ENCODE measurements at regions not wholly inside any gene's neighbourhood (a gene's known extent, or its start where the extent isn't known, plus 50 kb on each side); places are given as distances from the start of the nearest gene placed in this dataset.

DNA sequence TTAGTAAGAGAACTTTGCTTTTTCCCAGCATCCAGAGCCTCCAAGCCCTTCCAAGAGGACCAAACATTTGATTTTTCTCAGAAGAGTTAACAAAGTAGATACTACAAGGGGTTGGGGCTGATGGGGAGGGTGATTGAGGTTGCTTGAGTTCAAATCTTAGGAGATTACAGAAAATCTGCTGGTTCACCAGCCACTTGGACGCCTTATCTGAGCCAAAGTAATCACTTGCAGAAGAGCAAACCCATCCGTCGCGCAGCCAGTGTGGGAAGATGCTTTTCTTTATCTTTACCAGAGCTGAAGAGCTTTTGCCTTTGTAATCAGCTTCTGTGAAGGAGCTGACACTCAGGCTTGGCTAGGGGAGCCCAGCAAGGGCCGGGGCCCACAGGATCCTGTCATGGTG lies 91.9 kb upstream of the CTTNBP2NL start:
- H2AFZ ChIP-seq (ENCODE audit: low read depth, low read length) = no peak overlapping the region

GRCh38 chr1:112304612-112305011 lies 91.4 kb upstream of the CTTNBP2NL start:
- Histone ChIP-seq H3K4me3 (ENCODE audit: low read length) (no peak overlapping the region), H3K27me3 (ENCODE audit: low read depth, low read length) (no peaks in the 10 kb centered on the region; the same call in 1 of the 2 replicates), H3K4me2 (ENCODE audit: low read length) (no peak overlapping the region), H4K20me1 (ENCODE audit: insufficient read depth, low read length) (no peaks in the 10 kb centered on the region), H3K4me1 (ENCODE audit: low read length) (peaks cover 13% of the 10 kb centered on the region), H3K27ac (ENCODE audit: low read length) (no peak overlapping the region), H3K9me3 (ENCODE audit: insufficient read depth, low read length) (no peaks in the 10 kb centered on the region), H3K79me2 (ENCODE audit: low read length) (no peaks in the 10 kb centered on the region), H3K9ac (ENCODE audit: low read length) (no peak overlapping the region), H2AFZ (ENCODE audit: low read depth, low read length) (no peak overlapping the region), H3K36me3 (replicated peaks; ENCODE audit: low read depth, low read length) (no peaks in the 10 kb centered on the region)
- TF ChIP-seq EZH2phosphoT487 (IDR thresholded peaks at IDR 0.05; ENCODE audit: low read depth) = no peak
- TF ChIP-seq, protein P1, sequence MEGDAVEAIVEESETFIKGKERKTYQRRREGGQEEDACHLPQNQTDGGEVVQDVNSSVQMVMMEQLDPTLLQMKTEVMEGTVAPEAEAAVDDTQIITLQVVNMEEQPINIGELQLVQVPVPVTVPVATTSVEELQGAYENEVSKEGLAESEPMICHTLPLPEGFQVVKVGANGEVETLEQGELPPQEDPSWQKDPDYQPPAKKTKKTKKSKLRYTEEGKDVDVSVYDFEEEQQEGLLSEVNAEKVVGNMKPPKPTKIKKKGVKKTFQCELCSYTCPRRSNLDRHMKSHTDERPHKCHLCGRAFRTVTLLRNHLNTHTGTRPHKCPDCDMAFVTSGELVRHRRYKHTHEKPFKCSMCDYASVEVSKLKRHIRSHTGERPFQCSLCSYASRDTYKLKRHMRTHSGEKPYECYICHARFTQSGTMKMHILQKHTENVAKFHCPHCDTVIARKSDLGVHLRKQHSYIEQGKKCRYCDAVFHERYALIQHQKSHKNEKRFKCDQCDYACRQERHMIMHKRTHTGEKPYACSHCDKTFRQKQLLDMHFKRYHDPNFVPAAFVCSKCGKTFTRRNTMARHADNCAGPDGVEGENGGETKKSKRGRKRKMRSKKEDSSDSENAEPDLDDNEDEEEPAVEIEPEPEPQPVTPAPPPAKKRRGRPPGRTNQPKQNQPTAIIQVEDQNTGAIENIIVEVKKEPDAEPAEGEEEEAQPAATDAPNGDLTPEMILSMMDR (IDR thresholded peaks at IDR 0.05; ENCODE audit: low read depth, low read length) = no peak

More for the DNA sequence above, 91.9 kb upstream of the CTTNBP2NL start:
- TF ChIP-seq EZH2phosphoT487 (IDR thresholded peaks at IDR 0.05; ENCODE audit: low read depth) = no peak
- TF ChIP-seq, protein P1 (IDR thresholded peaks at IDR 0.05; ENCODE audit: low read depth, low read length) = no peak
- no peak overlapping the region for H3K27ac ChIP-seq (ENCODE audit: low read length)
- no peaks in the 10 kb centered on the region for H3K36me3 ChIP-seq (replicated peaks; ENCODE audit: low read depth, low read length)
- H3K9me3 ChIP-seq (ENCODE audit: insufficient read depth, low read length) = no peaks in the 10 kb centered on the region
- H3K9ac ChIP-seq (ENCODE audit: low read length) = no peak overlapping the region
- peaks cover 13% of the 10 kb centered on the region for H3K4me1 ChIP-seq (ENCODE audit: low read length)
- H3K79me2 ChIP-seq (ENCODE audit: low read length) = no peaks in the 10 kb centered on the region
- H3K4me2 ChIP-seq (ENCODE audit: low read length) = no peak overlapping the region
- no peak overlapping the region for H3K4me3 ChIP-seq (ENCODE audit: low read length)
- no peaks in the 10 kb centered on the region for H4K20me1 ChIP-seq (ENCODE audit: insufficient read depth, low read length)
- no peaks in the 10 kb centered on the region; the same call in 1 of the 2 replicates for H3K27me3 ChIP-seq (ENCODE audit: low read depth, low read length)

- H3K4me3 ChIP-seq (ENCODE audit: low read length) = no peak overlapping the region
- peak overlapping the region; percentile 16; the same call in 1 of the 2 replicates for H3K4me2 ChIP-seq (ENCODE audit: low read length)
- H3K36me3 ChIP-seq (replicated peaks; ENCODE audit: low read depth, low read length) = no peaks in the 10 kb centered on the region
- H3K27me3 ChIP-seq (ENCODE audit: low read depth, low read length) = no peaks in the 10 kb centered on the region; the same call in 1 of the 2 replicates
- no peak for TF ChIP-seq EZH2phosphoT487 (IDR thresholded peaks at IDR 0.05; ENCODE audit: low read depth)
- TF ChIP-seq, protein P1 (IDR thresholded peaks at IDR 0.05; ENCODE audit: low read depth, low read length) = no peak
- no peaks in the 10 kb centered on the region for H3K9me3 ChIP-seq (ENCODE audit: insufficient read depth, low read length)
- H2AFZ ChIP-seq (ENCODE audit: low read depth, low read length) = no peak overlapping the region
- no peaks in the 10 kb centered on the region for H4K20me1 ChIP-seq (ENCODE audit: insufficient read depth, low read length)
- no peak overlapping the region for H3K9ac ChIP-seq (ENCODE audit: low read length)
- no peak overlapping the region for H3K27ac ChIP-seq (ENCODE audit: low read length)
- H3K79me2 ChIP-seq (ENCODE audit: low read length) = no peaks in the 10 kb centered on the region
- peaks cover 13% of the 10 kb centered on the region for H3K4me1 ChIP-seq (ENCODE audit: low read length)
Measured at GRCh38 chr1:112307930-112308591, 88.0 kb upstream of the CTTNBP2NL start.

GRCh38 chr1:112308716-112309115 lies 87.3 kb upstream of the CTTNBP2NL start:
- no peak overlapping the region for H3K4me3 ChIP-seq (ENCODE audit: low read length)
- no peaks in the 10 kb centered on the region for H3K36me3 ChIP-seq (replicated peaks; ENCODE audit: low read depth, low read length)
- no peak overlapping the region for H3K27ac ChIP-seq (ENCODE audit: low read length)
- no peaks in the 10 kb centered on the region for H3K79me2 ChIP-seq (ENCODE audit: low read length)
- no peaks in the 10 kb centered on the region; the same call in 1 of the 2 replicates for H3K27me3 ChIP-seq (ENCODE audit: low read depth, low read length)
- no peaks in the 10 kb centered on the region for H4K20me1 ChIP-seq (ENCODE audit: insufficient read depth, low read length)
- no peak overlapping the region for H3K9ac ChIP-seq (ENCODE audit: low read length)
- H3K4me1 ChIP-seq (ENCODE audit: low read length) = peaks cover 13% of the 10 kb centered on the region
- TF ChIP-seq, protein P1 (IDR thresholded peaks at IDR 0.05; ENCODE audit: low read depth, low read length) = no peak
- TF ChIP-seq EZH2phosphoT487 (IDR thresholded peaks at IDR 0.05; ENCODE audit: low read depth) = no peak
- H2AFZ ChIP-seq (ENCODE audit: low read depth, low read length) = no peak overlapping the region
- H3K9me3 ChIP-seq (ENCODE audit: insufficient read depth, low read length) = no peaks in the 10 kb centered on the region
- peak overlapping the region; percentile 16; the same call in 1 of the 2 replicates for H3K4me2 ChIP-seq (ENCODE audit: low read length)

All from OCI-LY3 (cell line).